Mammary epithelial cell (primary cell): ENCODE measurements at regions not wholly inside any gene's neighbourhood (a gene's known extent, or its start where the extent isn't known, plus 50 kb on each side); places are given as distances from the start of the nearest gene placed in this dataset.

Experiments used
- EZH2 ChIP-seq: IDR thresholded peaks from 2 replicates; pipeline ENCODE4 v1.6.1; 2012; ENCODE audit warnings: low read length, inconsistent platforms, borderline replicate concordance
- TF ChIP-seq, protein P1 (sequence below), 2 donors: IDR thresholded peaks in 1 of 2; conservative IDR thresholded peaks in 1 of 2; 2 replicates each; pipeline ENCODE4 v1.5.1; 2011 to 2012; ENCODE audit warnings: inconsistent platforms in 2 of 2, low read length in 2 of 2, mild to moderate bottlenecking in 2 of 2, control low read depth in 1 of 2, low read depth in 1 of 2; ENCODE audit not compliant: insufficient read depth in 1 of 2; ENCODE audit errors: extremely low read depth in 1 of 2

DNA sequence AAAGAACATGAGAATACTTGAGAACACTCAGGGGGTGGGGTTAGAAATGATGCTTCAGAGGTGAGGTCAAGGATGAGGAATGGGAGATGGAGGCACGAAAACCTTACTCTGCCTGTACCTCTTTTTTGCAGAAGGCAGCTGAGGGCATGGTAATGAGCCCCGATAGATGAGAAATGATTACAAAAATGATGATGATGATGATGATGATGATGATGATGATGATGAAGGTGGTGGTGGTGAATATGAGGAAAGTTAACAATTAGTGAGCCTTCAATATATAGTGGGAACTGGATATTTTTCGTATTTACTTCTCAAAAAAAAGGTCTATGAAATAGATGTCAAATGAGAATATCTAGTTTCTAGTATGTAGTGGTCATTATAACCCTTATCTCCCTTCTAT is 584.3 kb downstream of the EPHA4 start:
- TF ChIP-seq, protein P1, sequence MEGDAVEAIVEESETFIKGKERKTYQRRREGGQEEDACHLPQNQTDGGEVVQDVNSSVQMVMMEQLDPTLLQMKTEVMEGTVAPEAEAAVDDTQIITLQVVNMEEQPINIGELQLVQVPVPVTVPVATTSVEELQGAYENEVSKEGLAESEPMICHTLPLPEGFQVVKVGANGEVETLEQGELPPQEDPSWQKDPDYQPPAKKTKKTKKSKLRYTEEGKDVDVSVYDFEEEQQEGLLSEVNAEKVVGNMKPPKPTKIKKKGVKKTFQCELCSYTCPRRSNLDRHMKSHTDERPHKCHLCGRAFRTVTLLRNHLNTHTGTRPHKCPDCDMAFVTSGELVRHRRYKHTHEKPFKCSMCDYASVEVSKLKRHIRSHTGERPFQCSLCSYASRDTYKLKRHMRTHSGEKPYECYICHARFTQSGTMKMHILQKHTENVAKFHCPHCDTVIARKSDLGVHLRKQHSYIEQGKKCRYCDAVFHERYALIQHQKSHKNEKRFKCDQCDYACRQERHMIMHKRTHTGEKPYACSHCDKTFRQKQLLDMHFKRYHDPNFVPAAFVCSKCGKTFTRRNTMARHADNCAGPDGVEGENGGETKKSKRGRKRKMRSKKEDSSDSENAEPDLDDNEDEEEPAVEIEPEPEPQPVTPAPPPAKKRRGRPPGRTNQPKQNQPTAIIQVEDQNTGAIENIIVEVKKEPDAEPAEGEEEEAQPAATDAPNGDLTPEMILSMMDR (conservative IDR thresholded peaks at IDR 0.05 in 1 of 2, IDR thresholded peaks at IDR 0.05 in 1 of 2; ENCODE audit: extremely low read depth in 1 of 2, insufficient read depth in 1 of 2, low read depth in 1 of 2, low read length in 2 of 2): no peak
- TF ChIP-seq EZH2: no peak
